HAP-1 (cell line): ENCODE measurements at regions not wholly inside any gene's neighbourhood (a gene's known extent, or its start where the extent isn't known, plus 50 kb on each side); places are given as distances from the start of the nearest gene placed in this dataset.

Experiments
- DNase-seq, 2 experiments: peaks; one replicate each; pipeline ENCODE4 v3.0.0-alpha.2; 2016 to 2020; ENCODE audit warnings: low spot score in 2 of 2
- H3K27me3 ChIP-seq: fragments of 250-450 bp; sonication (Bioruptor Pico); 2 replicates; pipeline ENCODE4 v1.5.1; 2020; ENCODE audit warnings: low read depth, mild to moderate bottlenecking, moderate library complexity
- H3K36me3 ChIP-seq: fragments of 250-450 bp; sonication (Bioruptor Pico); replicated peaks from 2 replicates; pipeline ENCODE4 v1.5.1; 2020; ENCODE audit warnings: mild to moderate bottlenecking
- H3K4me1 ChIP-seq: fragments of 250-450 bp; sonication (Bioruptor Pico); 2 replicates; pipeline ENCODE4 v1.5.1; 2020; ENCODE audit warnings: mild to moderate bottlenecking
- H3K4me3 ChIP-seq: fragments of 250-450 bp; sonication (Bioruptor Pico); 2 replicates; pipeline ENCODE4 v1.5.1; 2020; ENCODE audit warnings: mild to moderate bottlenecking, moderate library complexity
- H3K9me3 ChIP-seq: fragments of 250-450 bp; sonication (Bioruptor Pico); 2 replicates; pipeline ENCODE4 v1.5.1; 2020; ENCODE audit warnings: mild to moderate bottlenecking, moderate library complexity
- in situ Hi-C: fragments of 300-500 bp; cut with MboI; formaldehyde crosslinking; loops from 3 replicates; pipeline ENCODE4 v1.14.3; 2020; ENCODE audit warnings: low sequenced_read_pairs, inconsistent platforms, mixed read lengths

DNA sequence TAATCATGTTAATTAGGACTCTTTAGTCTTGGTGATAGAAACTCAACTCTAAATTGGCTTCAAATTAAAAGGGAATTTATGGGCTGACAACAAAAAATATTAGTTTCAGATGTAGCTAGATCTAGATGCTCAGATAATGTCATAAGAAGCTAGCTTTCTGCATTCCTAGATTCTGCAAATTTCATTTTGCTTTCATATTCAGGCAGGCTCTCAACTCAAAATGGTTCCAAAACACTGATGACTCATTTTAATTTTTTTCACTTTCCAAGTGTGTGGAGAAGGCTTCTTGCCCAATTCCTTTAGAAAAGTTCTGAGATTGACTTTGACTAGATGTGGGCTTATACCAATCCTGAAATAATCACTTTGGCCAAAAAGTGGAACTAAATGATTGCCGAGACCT, 236.7 kb upstream of the GOT2 start:
- Histone ChIP-seq H3K4me1 (no peaks in the 10 kb centered on the region), H3K9me3 (no peaks in the 10 kb centered on the region), H3K27me3 (no peaks in the 10 kb centered on the region), H3K4me3 (no peak overlapping the region), H3K36me3 (no peaks in the 10 kb centered on the region)
- in situ Hi-C loops = no loop called here
- no peak for DNase-seq

DNA sequence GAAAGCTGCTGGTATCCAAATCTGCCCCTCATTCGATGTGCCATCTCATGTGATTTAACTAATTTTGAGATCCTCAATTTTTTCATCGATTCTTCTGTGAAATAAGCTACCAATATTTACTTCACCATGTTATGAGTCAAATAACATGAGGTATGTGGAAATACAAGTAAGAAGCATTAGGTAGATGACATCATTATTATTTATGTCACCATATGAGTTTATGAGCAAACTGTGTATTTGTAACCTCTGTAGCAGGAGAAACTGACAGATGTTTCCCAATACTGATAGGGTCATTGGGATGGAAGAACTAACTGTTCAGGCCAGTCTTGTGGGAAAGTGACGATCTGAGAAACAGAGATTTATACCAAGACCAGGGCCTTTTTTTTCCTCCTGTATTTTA, 229.4 kb upstream of the GOT2 start:
- in situ Hi-C loops = no loop called here

DNA sequence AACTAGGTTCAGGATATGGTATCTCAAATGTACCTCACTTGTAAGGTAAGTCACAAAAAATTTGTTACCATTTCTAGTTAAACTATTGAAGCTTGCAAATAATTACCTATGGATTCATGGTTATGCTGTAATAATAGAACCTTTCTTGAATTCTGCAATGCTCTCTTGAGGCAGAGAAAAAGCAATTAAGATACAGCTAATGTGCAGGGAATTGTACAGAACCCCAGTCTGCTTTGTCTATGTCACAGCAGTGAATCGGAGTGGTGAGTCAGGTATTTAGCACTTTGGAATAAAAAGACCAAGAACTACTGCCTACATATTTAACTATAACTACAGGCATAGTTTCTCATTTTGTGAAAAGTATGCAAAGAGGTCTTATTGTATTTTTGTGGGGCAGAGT, 228.7 kb upstream of the GOT2 start:
- Histone ChIP-seq H3K4me3 (no peak overlapping the region), H3K27me3 (0 out of 2 replicates have a peak, but pooled peaks cover under 1% of the 10 kb centered on the region), H3K4me1 (no peaks in the 10 kb centered on the region), H3K36me3 (no peaks in the 10 kb centered on the region), H3K9me3 (no peaks in the 10 kb centered on the region)
- in situ Hi-C loops = no loop called here
- no peak for DNase-seq

More for the DNA sequence above, 229.4 kb upstream of the GOT2 start:
- no peak for DNase-seq
- H3K9me3 ChIP-seq = no peaks in the 10 kb centered on the region
- H3K27me3 ChIP-seq = no peaks in the 10 kb centered on the region
- H3K36me3 ChIP-seq = no peaks in the 10 kb centered on the region
- H3K4me1 ChIP-seq = no peaks in the 10 kb centered on the region
- H3K4me3 ChIP-seq = no peak overlapping the region

- Histone ChIP-seq H3K4me1 (no peaks in the 10 kb centered on the region), H3K36me3 (no peaks in the 10 kb centered on the region), H3K4me3 (no peak overlapping the region), H3K27me3 (0 out of 2 replicates have a peak, but pooled peaks cover 4% of the 10 kb centered on the region), H3K9me3 (no peaks in the 10 kb centered on the region)
- in situ Hi-C loops = no loop called here
- no peak for DNase-seq
Observed at GRCh38 chr16:58960484-58960883, 226.4 kb upstream of the GOT2 start.

- H3K4me1 ChIP-seq = no peaks in the 10 kb centered on the region
- H3K9me3 ChIP-seq = no peaks in the 10 kb centered on the region
- in situ Hi-C loops = no loop called here
- H3K36me3 ChIP-seq = no peaks in the 10 kb centered on the region
- no peak overlapping the region for H3K4me3 ChIP-seq
- no peak for DNase-seq
- 0 out of 2 replicates have a peak, but pooled peaks cover 4% of the 10 kb centered on the region for H3K27me3 ChIP-seq
Observed at GRCh38 chr16:58960034-58960433, 225.9 kb upstream of the GOT2 start.

GRCh38 chr16:58958749-58959148, 224.6 kb upstream of the GOT2 start:
- 0 out of 2 replicates have a peak, but pooled peaks cover 4% of the 10 kb centered on the region for H3K27me3 ChIP-seq
- no peaks in the 10 kb centered on the region for H3K4me1 ChIP-seq
- H3K9me3 ChIP-seq = no peaks in the 10 kb centered on the region
- in situ Hi-C loops = no loop called here
- DNase-seq = no peak
- no peak overlapping the region for H3K4me3 ChIP-seq
- no peaks in the 10 kb centered on the region for H3K36me3 ChIP-seq

DNA sequence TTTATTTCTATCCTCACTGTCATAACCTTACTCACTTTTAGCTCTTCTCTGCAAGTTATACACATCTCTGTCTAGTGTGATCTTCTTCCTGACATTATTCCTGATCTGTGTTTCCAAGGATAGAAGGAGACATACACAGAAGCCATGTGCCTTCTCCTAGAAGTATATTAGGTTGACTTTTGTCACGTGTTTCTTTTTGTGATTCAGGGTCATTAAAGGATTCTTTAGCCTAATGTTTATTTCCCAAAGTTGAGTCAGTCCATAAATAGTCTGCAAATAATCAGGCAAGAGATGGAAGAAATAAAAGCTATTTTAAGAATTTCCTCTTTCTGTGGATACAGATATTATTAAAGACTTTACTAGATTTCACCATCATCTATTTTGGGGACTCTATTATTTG, 214.1 kb upstream of the GOT2 start:
- no peaks in the 10 kb centered on the region for H3K4me1 ChIP-seq
- no peaks in the 10 kb centered on the region for H3K27me3 ChIP-seq
- no peak for DNase-seq
- no peaks in the 10 kb centered on the region for H3K36me3 ChIP-seq
- in situ Hi-C loops = no loop called here
- no peaks in the 10 kb centered on the region for H3K9me3 ChIP-seq
- no peak overlapping the region for H3K4me3 ChIP-seq

- Histone ChIP-seq H3K4me3 (no peak overlapping the region), H3K27me3 (no peaks in the 10 kb centered on the region), H3K36me3 (no peaks in the 10 kb centered on the region), H3K9me3 (no peaks in the 10 kb centered on the region), H3K4me1 (no peaks in the 10 kb centered on the region)
- no peak for DNase-seq
- in situ Hi-C loops = no loop called here
Observed at GRCh38 chr16:58940609-58941008, 206.5 kb upstream of the GOT2 start.

DNA sequence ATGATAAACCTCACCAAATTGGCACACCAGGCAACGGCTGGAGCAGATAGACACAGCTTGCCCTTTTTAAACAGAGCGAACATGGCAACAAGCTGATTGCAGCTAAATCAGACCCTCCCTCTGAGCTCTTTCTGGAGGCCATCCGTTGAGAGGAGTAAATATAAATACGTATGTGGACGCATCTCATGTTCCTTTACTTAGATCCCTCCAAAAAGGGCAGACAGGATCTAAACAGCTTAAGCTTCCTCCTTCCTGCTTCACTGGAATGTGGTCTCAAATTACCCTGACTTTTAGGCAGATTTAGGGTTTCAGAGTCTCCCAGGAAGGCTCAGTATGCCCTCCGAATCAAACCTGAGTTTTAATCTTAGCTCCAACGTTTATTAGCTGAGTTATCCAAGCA, 204.7 kb upstream of the GOT2 start:
- no peaks in the 10 kb centered on the region for H3K9me3 ChIP-seq
- in situ Hi-C loops = no loop called here
- DNase-seq = no peak

DNA sequence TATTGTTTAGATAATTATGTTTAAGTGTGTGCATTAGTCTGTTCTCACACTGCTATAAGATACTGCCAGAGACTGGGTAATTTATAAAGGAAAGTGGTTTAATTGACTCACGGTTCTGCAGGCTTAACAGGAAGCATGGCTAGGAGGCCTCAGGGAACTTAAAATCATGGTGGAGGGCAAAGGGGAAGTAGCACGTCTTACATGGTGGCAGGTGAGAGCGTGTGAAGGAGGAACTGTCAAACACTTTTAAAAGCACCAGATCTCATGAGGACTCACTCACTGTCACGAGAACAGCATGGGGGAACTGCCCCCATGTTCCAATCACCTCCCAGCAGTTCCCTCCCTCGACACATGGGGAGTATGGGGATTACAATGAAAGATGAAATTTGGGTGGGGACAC, 203.5 kb upstream of the GOT2 start:
- in situ Hi-C loops = no loop called here
- H3K9me3 ChIP-seq = no peaks in the 10 kb centered on the region
- DNase-seq = no peak

More for the DNA sequence above, 204.7 kb upstream of the GOT2 start:
- no peak overlapping the region for H3K4me3 ChIP-seq
- H3K36me3 ChIP-seq = no peaks in the 10 kb centered on the region
- H3K27me3 ChIP-seq = no peaks in the 10 kb centered on the region
- H3K4me1 ChIP-seq = no peaks in the 10 kb centered on the region

GRCh38 chr16:58933186-58933585, 199.1 kb upstream of the GOT2 start:
- no peaks in the 10 kb centered on the region for H3K9me3 ChIP-seq

More for the DNA sequence above, 203.5 kb upstream of the GOT2 start:
- Histone ChIP-seq H3K4me1 (no peaks in the 10 kb centered on the region), H3K27me3 (no peaks in the 10 kb centered on the region), H3K4me3 (no peak overlapping the region), H3K36me3 (no peaks in the 10 kb centered on the region)

GRCh38 chr16:58931436-58931835, 197.3 kb upstream of the GOT2 start:
- DNase-seq = no peak
- Histone ChIP-seq H3K27me3 (no peaks in the 10 kb centered on the region), H3K9me3 (no peaks in the 10 kb centered on the region), H3K4me1 (no peaks in the 10 kb centered on the region), H3K4me3 (no peak overlapping the region), H3K36me3 (no peaks in the 10 kb centered on the region)
- in situ Hi-C loops = no loop called here

More at GRCh38 chr16:58933186-58933585, 199.1 kb upstream of the GOT2 start:
- no peak for DNase-seq
- Histone ChIP-seq H3K4me1 (no peaks in the 10 kb centered on the region), H3K36me3 (no peaks in the 10 kb centered on the region), H3K27me3 (no peaks in the 10 kb centered on the region), H3K4me3 (no peak overlapping the region)
- in situ Hi-C loops = no loop called here

DNA sequence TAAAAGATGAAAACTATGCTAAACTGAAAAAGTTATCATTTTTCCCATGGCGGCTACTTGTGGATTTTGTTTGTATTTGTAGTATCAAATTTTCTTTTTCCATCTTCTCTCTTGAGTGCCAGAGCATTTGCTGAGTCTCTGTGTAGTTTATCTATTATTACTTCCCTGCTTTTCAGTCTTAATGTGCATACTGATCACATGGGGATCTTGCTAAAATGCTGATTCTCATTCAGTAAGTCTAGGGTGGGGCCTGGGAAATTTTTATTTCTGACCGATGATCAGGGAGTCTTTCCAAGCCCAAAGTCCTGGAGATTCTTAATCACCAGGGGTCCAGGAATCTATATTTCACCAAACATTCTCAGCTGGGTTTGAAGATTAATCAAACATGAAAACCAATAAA, 189.0 kb upstream of the GOT2 start:
- no peak for DNase-seq
- in situ Hi-C loops = no loop called here
- Histone ChIP-seq H3K4me1 (no peaks in the 10 kb centered on the region), H3K4me3 (no peak overlapping the region), H3K27me3 (no peaks in the 10 kb centered on the region), H3K9me3 (no peaks in the 10 kb centered on the region), H3K36me3 (no peaks in the 10 kb centered on the region)

GRCh38 chr16:58913456-58913855, 179.3 kb upstream of the GOT2 start:
- H3K4me1 ChIP-seq = no peaks in the 10 kb centered on the region
- no peaks in the 10 kb centered on the region for H3K36me3 ChIP-seq
- in situ Hi-C loops = no loop called here
- H3K4me3 ChIP-seq = no peak overlapping the region
- H3K9me3 ChIP-seq = no peaks in the 10 kb centered on the region
- no peak for DNase-seq
- H3K27me3 ChIP-seq = no peaks in the 10 kb centered on the region

- in situ Hi-C loops = no loop called here
- no peak overlapping the region for H3K4me3 ChIP-seq
Observed at GRCh38 chr16:58912571-58912970, 178.5 kb upstream of the GOT2 start.

More at GRCh38 chr16:58912571-58912970, 178.5 kb upstream of the GOT2 start:
- no peak for DNase-seq
- H3K9me3 ChIP-seq = no peaks in the 10 kb centered on the region
- no peaks in the 10 kb centered on the region for H3K36me3 ChIP-seq
- H3K4me1 ChIP-seq = no peaks in the 10 kb centered on the region
- no peaks in the 10 kb centered on the region for H3K27me3 ChIP-seq
